ENCODE measurements at regions not wholly inside any gene's neighbourhood (a gene's known extent, or its start where the extent isn't known, plus 50 kb on each side); places are given as distances from the start of the nearest gene placed in this dataset.

GRCh38 chr11:115769891-115770290 is 265.7 kb upstream of the CADM1 start:
- DNase-seq (ENCODE audit: low read depth), result no peak
- no peak overlapping the region for H3K4me3 ChIP-seq (ENCODE audit: control insufficient read depth, low read depth, low read length)
- TF ChIP-seq CTCF (conservative IDR thresholded peaks at IDR 0.05; ENCODE audit: control insufficient read depth, insufficient read depth, low read depth, low read length), result no peak

- DNase-seq (ENCODE audit: low read depth), result no peak
- no peak overlapping the region for H3K4me3 ChIP-seq (ENCODE audit: control insufficient read depth, low read depth, low read length)
- no peak for TF ChIP-seq CTCF (conservative IDR thresholded peaks at IDR 0.05; ENCODE audit: control insufficient read depth, insufficient read depth, low read depth, low read length)
Observed at GRCh38 chr11:115767883-115768282, 263.7 kb upstream of the CADM1 start.

- no peak for TF ChIP-seq CTCF (conservative IDR thresholded peaks at IDR 0.05; ENCODE audit: control insufficient read depth, insufficient read depth, low read depth, low read length)
- no peak overlapping the region for H3K4me3 ChIP-seq (ENCODE audit: control insufficient read depth, low read depth, low read length)
- no peak for DNase-seq (ENCODE audit: low read depth)
Observed at GRCh38 chr11:115767047-115767802, 263.0 kb upstream of the CADM1 start.

GRCh38 chr11:115766561-115766960 is 262.3 kb upstream of the CADM1 start:
- no peak for TF ChIP-seq CTCF (conservative IDR thresholded peaks at IDR 0.05; ENCODE audit: control insufficient read depth, insufficient read depth, low read depth, low read length)
- no peak for DNase-seq (ENCODE audit: low read depth)
- H3K4me3 ChIP-seq (ENCODE audit: control insufficient read depth, low read depth, low read length), result no peak overlapping the region

GRCh38 chr11:115765803-115766239 is 261.6 kb upstream of the CADM1 start:
- TF ChIP-seq CTCF (conservative IDR thresholded peaks at IDR 0.05; ENCODE audit: control insufficient read depth, insufficient read depth, low read depth, low read length), result no peak
- no peak for DNase-seq (ENCODE audit: low read depth)
- H3K4me3 ChIP-seq (ENCODE audit: control insufficient read depth, low read depth, low read length), result no peak overlapping the region

GRCh38 chr11:115764176-115764575 is 260.0 kb upstream of the CADM1 start:
- no peak overlapping the region for H3K4me3 ChIP-seq (ENCODE audit: control insufficient read depth, low read depth, low read length)
- no peak for DNase-seq (ENCODE audit: low read depth)
- TF ChIP-seq CTCF (conservative IDR thresholded peaks at IDR 0.05; ENCODE audit: control insufficient read depth, insufficient read depth, low read depth, low read length), result no peak

Data from fibroblast of mammary gland (primary cell).